Keratinocyte (primary cell): ENCODE measurements at regions not wholly inside any gene's neighbourhood (a gene's known extent, or its start where the extent isn't known, plus 50 kb on each side); places are given as distances from the start of the nearest gene placed in this dataset.

Source experiments
- DNase-seq: peaks from one replicate; pipeline ENCODE4 v3.0.0-alpha.2; 2011; ENCODE audit warnings: low read depth, missing footprints, low spot score
- FAIRE-seq: peaks from 2 replicates; lab custom pipeline; 2011; peaks lifted over from hg19 to GRCh38; lab: Jason Lieb, UNC
- H2AFZ ChIP-seq: 2 replicates; pipeline ENCODE4 v1.6.0; 2012; ENCODE audit warnings: low read length, control low read depth, inconsistent platforms; ENCODE audit not compliant: control insufficient read depth
- H3K27ac ChIP-seq: 2 replicates; pipeline ENCODE4 v1.5.1; 2011; ENCODE audit warnings: low read length; ENCODE audit not compliant: control insufficient read depth, insufficient read depth
- H3K27me3 ChIP-seq: 3 replicates; pipeline ENCODE4 v1.6.0; 2011; ENCODE audit warnings: low read length; ENCODE audit not compliant: control insufficient read depth, insufficient read depth; ENCODE audit errors: extremely low read depth
- H3K36me3 ChIP-seq, 2 experiments: 2 replicates in 1 of 2; 3 replicates in 1 of 2; pipeline ENCODE4 v1.5.1; 2011; ENCODE audit warnings: low read length in 2 of 2, mild to moderate bottlenecking in 1 of 2; ENCODE audit not compliant: control insufficient read depth in 2 of 2, insufficient read depth in 2 of 2; ENCODE audit errors: extremely low read depth in 1 of 2
- H3K4me1 ChIP-seq: 3 replicates; pipeline ENCODE4 v1.5.1; 2011; ENCODE audit warnings: low read length; ENCODE audit not compliant: control insufficient read depth, insufficient read depth; ENCODE audit errors: extremely low read depth
- H3K4me2 ChIP-seq: 3 replicates; pipeline ENCODE4 v1.6.0; 2011; ENCODE audit warnings: low read depth, low read length; ENCODE audit not compliant: control insufficient read depth, insufficient read depth; ENCODE audit errors: extremely low read depth
- H3K4me3 ChIP-seq, 3 experiments: fragments of 200-600 bp in 1 of 3; sonication (generic) in 1 of 3; 2 replicates in 2 of 3; 3 replicates in 1 of 3; pipeline ENCODE4 v1.5.1; 2011 to 2016; ENCODE audit warnings: low read length in 3 of 3, mild to moderate bottlenecking in 3 of 3, control low read depth in 2 of 3, inconsistent platforms in 1 of 3, low read depth in 1 of 3, mixed read lengths in 1 of 3, mixed run types in 1 of 3, moderate library complexity in 1 of 3; ENCODE audit not compliant: control insufficient read depth in 2 of 3, insufficient read depth in 2 of 3; ENCODE audit errors: extremely low read depth in 1 of 3
- H3K79me2 ChIP-seq: 2 replicates; pipeline ENCODE4 v1.6.0; 2012; ENCODE audit warnings: low read length; ENCODE audit not compliant: control insufficient read depth, insufficient read depth
- H3K9ac ChIP-seq: 3 replicates; pipeline ENCODE4 v1.6.0; 2011; ENCODE audit warnings: low read length; ENCODE audit not compliant: control insufficient read depth, insufficient read depth; ENCODE audit errors: extremely low read depth
- H3K9me1 ChIP-seq: 3 replicates; pipeline ENCODE4 v1.6.0; 2011; ENCODE audit warnings: low read length; ENCODE audit not compliant: control insufficient read depth, insufficient read depth; ENCODE audit errors: extremely low read depth
- H3K9me3 ChIP-seq: 2 replicates; pipeline ENCODE4 v1.5.1; 2012; ENCODE audit warnings: low read depth, low read length; ENCODE audit not compliant: control insufficient read depth
- H4K20me1 ChIP-seq: 3 replicates; pipeline ENCODE4 v1.6.0; 2011; ENCODE audit warnings: low read length; ENCODE audit not compliant: control insufficient read depth, insufficient read depth; ENCODE audit errors: extremely low read depth
- CTCF ChIP-seq, 3 experiments: IDR thresholded peaks in 1 of 3; conservative IDR thresholded peaks in 1 of 3; optimal IDR thresholded peaks in 1 of 3; 2 replicates in 2 of 3; 3 replicates in 1 of 3; pipeline versions ENCODE3 to v1.5.1; 2011; ENCODE audit warnings: low read length in 3 of 3, mild to moderate bottlenecking in 3 of 3, moderate library complexity in 2 of 3, control low read depth in 1 of 3, inconsistent platforms in 1 of 3; ENCODE audit not compliant: insufficient read depth in 2 of 3; ENCODE audit errors: extremely low read depth in 1 of 3
- EZH2 ChIP-seq: IDR thresholded peaks from one replicate; pipeline ENCODE4 v1.6.1; 2012; ENCODE audit warnings: inconsistent platforms, mild to moderate bottlenecking, low read length, moderate library complexity
- dilution Hi-C: fragments of 300-500 bp; cut with MboI; formaldehyde crosslinking; loops from one replicate; pipeline ENCODE4 v1.7.0; 2020; ENCODE audit warnings: low sequenced_read_pairs; ENCODE audit not compliant: extremely low pct_ligation_motif_present

GRCh38 chr4:1471443-1472147, 65.4 kb upstream of the NKX1-1 start:
- Histone ChIP-seq H2AFZ (no peak overlapping the region), H4K20me1 (no peaks in the 10 kb centered on the region), H3K36me3 (no peaks in the 10 kb centered on the region), H3K9me1 (no peaks in the 10 kb centered on the region), H3K4me1 (no peaks in the 10 kb centered on the region), H3K9ac (no peak overlapping the region), H3K27ac (no peak overlapping the region), H3K79me2 (no peaks in the 10 kb centered on the region), H3K4me2 (no peak overlapping the region), H3K27me3 (peaks cover 27% of the 10 kb centered on the region), H3K9me3 (peaks cover 1% of the 10 kb centered on the region), H3K4me3 (no peak overlapping the region)
- DNase-seq (no peak), FAIRE-seq (no peak)
- dilution Hi-C loops, result no loop called here
- TF ChIP-seq CTCF (optimal IDR thresholded peaks at IDR 0.05 in 1 of 3, IDR thresholded peaks at IDR 0.05 in 1 of 3, conservative IDR thresholded peaks at IDR 0.05 in 1 of 3; ENCODE audit: extremely low read depth in 1 of 3, insufficient read depth in 2 of 3, low read length in 3 of 3) (no peak), EZH2 (peak; percentile 36)

- no peak overlapping the region for H2AFZ ChIP-seq
- no peaks in the 10 kb centered on the region for H3K9me1 ChIP-seq
- DNase-seq, result no peak
- no peak for FAIRE-seq
- no peaks in the 10 kb centered on the region for H3K4me1 ChIP-seq
- peaks cover 1% of the 10 kb centered on the region for H3K9me3 ChIP-seq
- no peak overlapping the region for H3K4me2 ChIP-seq
- peaks cover 27% of the 10 kb centered on the region for H3K27me3 ChIP-seq
- dilution Hi-C loops, result no loop called here
- H3K9ac ChIP-seq, result no peak overlapping the region
- no peaks in the 10 kb centered on the region for H3K36me3 ChIP-seq
- no peak overlapping the region for H3K27ac ChIP-seq
- TF ChIP-seq CTCF (optimal IDR thresholded peaks at IDR 0.05 in 1 of 3, IDR thresholded peaks at IDR 0.05 in 1 of 3, conservative IDR thresholded peaks at IDR 0.05 in 1 of 3; ENCODE audit: extremely low read depth in 1 of 3, insufficient read depth in 2 of 3, low read length in 3 of 3) (no peak), EZH2 (no peak)
- H3K4me3 ChIP-seq, result no peak overlapping the region
- no peaks in the 10 kb centered on the region for H3K79me2 ChIP-seq
- H4K20me1 ChIP-seq, result no peaks in the 10 kb centered on the region
Observed at GRCh38 chr4:1470816-1471442, 64.7 kb upstream of the NKX1-1 start.
